ENCODE measurements at regions not wholly inside any gene's neighbourhood (a gene's known extent, or its start where the extent isn't known, plus 50 kb on each side); places are given as distances from the start of the nearest gene placed in this dataset.

DNA sequence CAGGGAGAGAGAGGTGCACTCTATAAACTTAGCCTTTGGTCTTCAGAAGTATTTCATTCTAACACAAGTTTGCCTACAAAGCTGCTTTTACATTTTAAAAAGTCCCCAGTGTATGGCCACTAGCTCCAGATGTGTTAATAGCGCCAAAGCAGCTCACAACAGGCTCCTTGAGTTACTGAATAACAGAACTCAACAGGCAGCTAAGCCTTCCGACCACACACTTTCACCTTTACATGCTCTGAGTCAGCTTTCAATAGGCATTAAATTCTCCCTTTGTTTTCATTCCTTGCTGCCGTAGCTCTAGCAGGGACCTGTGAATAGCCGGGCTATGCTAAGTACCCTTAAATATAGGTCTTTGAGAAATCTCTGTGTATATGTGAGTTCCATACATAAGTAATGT lies 262.8 kb upstream of the PARD3B start:
- 50% methylated on average over 4 of the region's 4 CpGs for WGBS (ENCODE audit: insufficient coverage, low coverage, low lambda C conversion rate, missing lambda C conversion rate)
- TF ChIP-seq, protein P1, sequence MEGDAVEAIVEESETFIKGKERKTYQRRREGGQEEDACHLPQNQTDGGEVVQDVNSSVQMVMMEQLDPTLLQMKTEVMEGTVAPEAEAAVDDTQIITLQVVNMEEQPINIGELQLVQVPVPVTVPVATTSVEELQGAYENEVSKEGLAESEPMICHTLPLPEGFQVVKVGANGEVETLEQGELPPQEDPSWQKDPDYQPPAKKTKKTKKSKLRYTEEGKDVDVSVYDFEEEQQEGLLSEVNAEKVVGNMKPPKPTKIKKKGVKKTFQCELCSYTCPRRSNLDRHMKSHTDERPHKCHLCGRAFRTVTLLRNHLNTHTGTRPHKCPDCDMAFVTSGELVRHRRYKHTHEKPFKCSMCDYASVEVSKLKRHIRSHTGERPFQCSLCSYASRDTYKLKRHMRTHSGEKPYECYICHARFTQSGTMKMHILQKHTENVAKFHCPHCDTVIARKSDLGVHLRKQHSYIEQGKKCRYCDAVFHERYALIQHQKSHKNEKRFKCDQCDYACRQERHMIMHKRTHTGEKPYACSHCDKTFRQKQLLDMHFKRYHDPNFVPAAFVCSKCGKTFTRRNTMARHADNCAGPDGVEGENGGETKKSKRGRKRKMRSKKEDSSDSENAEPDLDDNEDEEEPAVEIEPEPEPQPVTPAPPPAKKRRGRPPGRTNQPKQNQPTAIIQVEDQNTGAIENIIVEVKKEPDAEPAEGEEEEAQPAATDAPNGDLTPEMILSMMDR (IDR thresholded peaks at IDR 0.05), result no peak
- no peak for TF ChIP-seq POLR2A (IDR thresholded peaks at IDR 0.05)
- ATAC-seq, result no peak

DNA sequence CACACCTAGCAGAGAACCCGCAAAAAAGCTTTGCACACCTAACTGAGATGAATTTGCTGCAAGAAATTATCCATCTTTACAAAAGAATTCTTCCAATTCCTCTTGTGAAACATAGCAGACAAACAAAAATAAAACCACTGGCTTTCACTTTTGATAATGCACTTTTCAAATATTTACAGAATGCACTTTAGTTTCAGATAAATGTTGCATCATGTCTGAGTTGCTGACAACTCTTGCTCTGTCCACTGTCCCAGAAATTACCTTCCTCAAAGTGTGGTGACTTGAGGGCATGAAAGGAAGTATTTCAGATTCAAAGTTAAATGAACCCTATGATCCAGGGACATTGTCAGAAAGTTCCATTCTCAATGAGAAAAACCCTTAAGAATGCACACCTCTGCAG lies 256.2 kb upstream of the PARD3B start:
- intact Hi-C loops (cut with DNase I), result no loop called here
- TF ChIP-seq, protein P1 (IDR thresholded peaks at IDR 0.05), result no peak
- TF ChIP-seq POLR2A (IDR thresholded peaks at IDR 0.05), result no peak

More for the DNA sequence above, 262.8 kb upstream of the PARD3B start:
- DNase-seq, result no peak
- Histone ChIP-seq H3K4me3 (no peak overlapping the region), H3K36me3 (no peaks in the 10 kb centered on the region), H3K4me1 (peaks cover 0 to 4% (median 0%) of the 10 kb centered on the region in 4 donors), H3K27me3 (no peaks in the 10 kb centered on the region), H3K27ac (no peak overlapping the region), H3K9me3 (no peaks in the 10 kb centered on the region)
- intact Hi-C loops (cut with DNase I), result no loop called here

DNA sequence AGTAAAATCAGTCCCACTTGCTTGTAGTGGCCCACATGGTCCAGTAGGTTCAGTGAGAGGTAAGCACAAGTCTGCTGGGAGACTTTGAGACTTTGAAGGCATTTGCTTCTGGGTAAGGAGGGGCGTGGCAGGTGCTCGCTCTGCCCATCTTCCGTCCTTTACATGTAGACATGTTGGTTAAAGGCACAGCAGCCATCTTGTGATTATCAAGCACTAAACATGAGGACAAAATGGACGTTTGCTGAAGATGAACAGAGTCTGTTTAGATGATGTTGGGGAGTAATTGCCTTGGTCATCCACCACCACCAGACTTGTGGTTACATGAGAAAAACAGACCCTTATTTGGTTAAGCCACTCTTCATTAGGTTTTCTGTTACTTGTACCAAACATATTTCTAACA lies 252.8 kb upstream of the PARD3B start:
- Histone ChIP-seq H3K27ac (no peak overlapping the region), H3K27me3 (no peaks in the 10 kb centered on the region), H3K36me3 (no peaks in the 10 kb centered on the region), H3K4me1 (peaks cover 0 to 6% (median 0%) of the 10 kb centered on the region in 4 donors), H3K9me3 (no peaks in the 10 kb centered on the region), H3K4me3 (no peak overlapping the region)
- TF ChIP-seq, protein P1 (IDR thresholded peaks at IDR 0.05), result no peak
- no peak for TF ChIP-seq POLR2A (IDR thresholded peaks at IDR 0.05)
- WGBS (ENCODE audit: insufficient coverage, low coverage, low lambda C conversion rate, missing lambda C conversion rate), result 64% methylated on average over 4 of the region's 4 CpGs
- intact Hi-C loops (cut with DNase I), result no loop called here
- no peak for ATAC-seq
- DNase-seq, result no peak

More for the DNA sequence above, 256.2 kb upstream of the PARD3B start:
- Histone ChIP-seq H3K27me3 (no peaks in the 10 kb centered on the region), H3K27ac (no peak overlapping the region), H3K9me3 (no peaks in the 10 kb centered on the region), H3K4me3 (no peak overlapping the region), H3K4me1 (peaks cover 0 to 6% (median 0%) of the 10 kb centered on the region in 4 donors), H3K36me3 (no peaks in the 10 kb centered on the region)
- WGBS (ENCODE audit: insufficient coverage, low coverage, low lambda C conversion rate, missing lambda C conversion rate), result 92% methylated on average over 1 of the region's 1 CpG
- ATAC-seq (peak in 3 of 4 donors; percentile 52 to 79 (median 55)), DNase-seq (no peak)

GRCh38 chr2:204293884-204294747 lies 251.2 kb upstream of the PARD3B start:
- Histone ChIP-seq H3K27me3 (no peaks in the 10 kb centered on the region), H3K27ac (no peak overlapping the region), H3K4me3 (no peak overlapping the region), H3K4me1 (peaks cover 0 to 1% (median 0%) of the 10 kb centered on the region in 4 donors), H3K9me3 (no peaks in the 10 kb centered on the region), H3K36me3 (no peaks in the 10 kb centered on the region)
- ATAC-seq (no peak), DNase-seq (no peak)
- 82% methylated on average over 4 of the region's 4 CpGs for WGBS (ENCODE audit: insufficient coverage, low coverage, low lambda C conversion rate, missing lambda C conversion rate)
- intact Hi-C loops (cut with DNase I), result no loop called here
- no peak for TF ChIP-seq POLR2A (IDR thresholded peaks at IDR 0.05)
- TF ChIP-seq, protein P1 (IDR thresholded peaks at IDR 0.05), result no peak

Data from right lobe of liver (tissue), 6 donors.